Astrocyte (in vitro differentiated cells and primary cell): ENCODE measurements at regions not wholly inside any gene's neighbourhood (a gene's known extent, or its start where the extent isn't known, plus 50 kb on each side); places are given as distances from the start of the nearest gene placed in this dataset.

ENCODE experiments used
- EZH2 ChIP-seq: IDR thresholded peaks from 2 replicates; pipeline ENCODE4 v1.6.1; 2012; ENCODE audit warnings: mild to moderate bottlenecking, low read length, inconsistent platforms; ENCODE audit not compliant: insufficient read depth
- TF ChIP-seq, protein P1 (sequence below): IDR thresholded peaks from 2 replicates; pipeline ENCODE4 v1.5.1; 2011; ENCODE audit warnings: low read depth, mild to moderate bottlenecking, inconsistent platforms, low read length, moderate library complexity; ENCODE audit not compliant: insufficient read depth

DNA sequence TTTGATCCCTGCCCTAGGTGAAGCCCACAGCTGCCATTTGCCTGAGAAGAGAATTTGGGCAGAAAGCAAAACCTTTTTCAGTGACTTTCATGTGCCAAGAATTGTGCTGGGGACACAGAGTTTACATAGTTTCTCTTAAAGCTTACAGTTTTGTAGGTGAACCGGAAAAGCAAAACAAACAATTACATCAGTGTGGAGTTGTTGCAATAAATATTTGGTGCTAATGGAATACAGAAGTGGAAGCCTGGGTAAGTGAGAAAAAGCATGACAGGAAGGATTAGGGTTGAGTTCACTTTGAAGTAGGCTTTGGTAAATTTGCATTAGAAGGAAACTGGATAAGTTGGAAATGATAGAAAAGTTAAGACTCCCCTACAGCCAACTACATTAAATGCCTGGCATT is 82.7 kb downstream of the RASSF10 start:
- TF ChIP-seq, protein P1, sequence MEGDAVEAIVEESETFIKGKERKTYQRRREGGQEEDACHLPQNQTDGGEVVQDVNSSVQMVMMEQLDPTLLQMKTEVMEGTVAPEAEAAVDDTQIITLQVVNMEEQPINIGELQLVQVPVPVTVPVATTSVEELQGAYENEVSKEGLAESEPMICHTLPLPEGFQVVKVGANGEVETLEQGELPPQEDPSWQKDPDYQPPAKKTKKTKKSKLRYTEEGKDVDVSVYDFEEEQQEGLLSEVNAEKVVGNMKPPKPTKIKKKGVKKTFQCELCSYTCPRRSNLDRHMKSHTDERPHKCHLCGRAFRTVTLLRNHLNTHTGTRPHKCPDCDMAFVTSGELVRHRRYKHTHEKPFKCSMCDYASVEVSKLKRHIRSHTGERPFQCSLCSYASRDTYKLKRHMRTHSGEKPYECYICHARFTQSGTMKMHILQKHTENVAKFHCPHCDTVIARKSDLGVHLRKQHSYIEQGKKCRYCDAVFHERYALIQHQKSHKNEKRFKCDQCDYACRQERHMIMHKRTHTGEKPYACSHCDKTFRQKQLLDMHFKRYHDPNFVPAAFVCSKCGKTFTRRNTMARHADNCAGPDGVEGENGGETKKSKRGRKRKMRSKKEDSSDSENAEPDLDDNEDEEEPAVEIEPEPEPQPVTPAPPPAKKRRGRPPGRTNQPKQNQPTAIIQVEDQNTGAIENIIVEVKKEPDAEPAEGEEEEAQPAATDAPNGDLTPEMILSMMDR = no peak
- TF ChIP-seq EZH2 = no peak
